Osteoblast (primary cell): ENCODE measurements at regions not wholly inside any gene's neighbourhood (a gene's known extent, or its start where the extent isn't known, plus 50 kb on each side); places are given as distances from the start of the nearest gene placed in this dataset.

Experiments
- DNase-seq: peaks from one replicate; pipeline ENCODE4 v3.0.0; 2011; ENCODE audit warnings: low spot score, mixed read lengths; ENCODE audit not compliant: insufficient read length; ENCODE audit errors: missing footprints
- H2AFZ ChIP-seq: 2 replicates; pipeline ENCODE4 v1.6.0; 2011; ENCODE audit warnings: mild to moderate bottlenecking, low read length
- H3K27ac ChIP-seq: 2 replicates; pipeline ENCODE4 v1.5.1; 2011; ENCODE audit warnings: mild to moderate bottlenecking, low read depth, low read length, moderate library complexity
- H3K27me3 ChIP-seq: 2 replicates; pipeline ENCODE4 v1.6.0; 2012; ENCODE audit warnings: mild to moderate bottlenecking, control low read depth, inconsistent platforms, low read length, moderate library complexity; ENCODE audit not compliant: insufficient read depth
- H3K36me3 ChIP-seq: 2 replicates; pipeline ENCODE4 v1.5.1; 2011; ENCODE audit warnings: mild to moderate bottlenecking, low read length, control low read depth, moderate library complexity; ENCODE audit not compliant: insufficient read depth
- H3K4me1 ChIP-seq: 2 replicates; pipeline ENCODE4 v1.5.1; 2011; ENCODE audit warnings: mild to moderate bottlenecking, low read length, control low read depth, moderate library complexity; ENCODE audit not compliant: insufficient read depth
- H3K4me2 ChIP-seq: 2 replicates; pipeline ENCODE4 v1.6.0; 2011; ENCODE audit warnings: mild to moderate bottlenecking, low read length; ENCODE audit not compliant: insufficient read depth
- H3K4me3 ChIP-seq: fragments of 200-600 bp; sonication (generic); 3 replicates; pipeline ENCODE4 v1.5.1; 2012; ENCODE audit warnings: mild to moderate bottlenecking, low read length, inconsistent platforms; ENCODE audit not compliant: insufficient read depth
- H3K79me2 ChIP-seq: 2 replicates; pipeline ENCODE4 v1.6.0; 2012; ENCODE audit warnings: mild to moderate bottlenecking, low read length, control low read depth, inconsistent platforms; ENCODE audit not compliant: insufficient read depth
- H3K9me3 ChIP-seq: 2 replicates; pipeline ENCODE4 v1.5.1; 2011; ENCODE audit warnings: low read depth, low read length, control low read depth
- H4K20me1 ChIP-seq: 2 replicates; pipeline ENCODE4 v1.6.0; 2012; ENCODE audit warnings: mild to moderate bottlenecking, low read length, control low read depth; ENCODE audit not compliant: insufficient read depth
- TF ChIP-seq, protein P1 (sequence below): IDR thresholded peaks from 2 replicates; pipeline ENCODE4 v1.5.1; 2011; ENCODE audit warnings: mild to moderate bottlenecking, low read depth, low read length, moderate library complexity; ENCODE audit errors: extremely low read depth

DNA sequence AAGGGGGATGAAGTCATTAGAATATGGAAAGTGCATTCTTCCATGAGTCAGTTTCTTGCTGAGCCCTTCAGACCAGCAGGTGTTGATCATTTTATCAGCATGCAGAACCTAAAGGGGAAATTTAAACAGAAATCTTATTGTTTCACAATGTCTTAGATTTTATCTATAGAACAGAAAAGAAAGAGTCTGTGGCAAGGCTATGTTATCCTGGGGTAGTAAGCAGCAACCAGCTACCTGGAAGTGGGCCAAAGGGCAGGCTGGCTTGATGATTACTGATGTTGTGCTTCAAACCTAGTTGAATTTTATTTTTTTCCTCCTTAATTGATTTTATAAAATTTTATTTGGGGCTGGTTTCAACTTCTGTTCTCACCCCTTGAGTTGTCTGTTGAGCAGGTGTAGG is 101.5 kb downstream of the LRRC70 start:
- H3K36me3 ChIP-seq, result no peaks in the 10 kb centered on the region
- no peak for DNase-seq
- no peak overlapping the region for H3K27ac ChIP-seq
- H3K4me1 ChIP-seq, result no peaks in the 10 kb centered on the region
- no peaks in the 10 kb centered on the region for H3K79me2 ChIP-seq
- no peaks in the 10 kb centered on the region for H3K9me3 ChIP-seq
- no peak overlapping the region for H3K4me3 ChIP-seq
- no peaks in the 10 kb centered on the region for H4K20me1 ChIP-seq
- TF ChIP-seq, protein P1, sequence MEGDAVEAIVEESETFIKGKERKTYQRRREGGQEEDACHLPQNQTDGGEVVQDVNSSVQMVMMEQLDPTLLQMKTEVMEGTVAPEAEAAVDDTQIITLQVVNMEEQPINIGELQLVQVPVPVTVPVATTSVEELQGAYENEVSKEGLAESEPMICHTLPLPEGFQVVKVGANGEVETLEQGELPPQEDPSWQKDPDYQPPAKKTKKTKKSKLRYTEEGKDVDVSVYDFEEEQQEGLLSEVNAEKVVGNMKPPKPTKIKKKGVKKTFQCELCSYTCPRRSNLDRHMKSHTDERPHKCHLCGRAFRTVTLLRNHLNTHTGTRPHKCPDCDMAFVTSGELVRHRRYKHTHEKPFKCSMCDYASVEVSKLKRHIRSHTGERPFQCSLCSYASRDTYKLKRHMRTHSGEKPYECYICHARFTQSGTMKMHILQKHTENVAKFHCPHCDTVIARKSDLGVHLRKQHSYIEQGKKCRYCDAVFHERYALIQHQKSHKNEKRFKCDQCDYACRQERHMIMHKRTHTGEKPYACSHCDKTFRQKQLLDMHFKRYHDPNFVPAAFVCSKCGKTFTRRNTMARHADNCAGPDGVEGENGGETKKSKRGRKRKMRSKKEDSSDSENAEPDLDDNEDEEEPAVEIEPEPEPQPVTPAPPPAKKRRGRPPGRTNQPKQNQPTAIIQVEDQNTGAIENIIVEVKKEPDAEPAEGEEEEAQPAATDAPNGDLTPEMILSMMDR, result no peak
- no peak overlapping the region for H3K4me2 ChIP-seq
- no peaks in the 10 kb centered on the region for H3K27me3 ChIP-seq
- no peak overlapping the region for H2AFZ ChIP-seq
